ENCODE measurements at regions not wholly inside any gene's neighbourhood (a gene's known extent, or its start where the extent isn't known, plus 50 kb on each side); places are given as distances from the start of the nearest gene placed in this dataset.

GRCh38 chr9:134553061-134553891 lies 88.3 kb upstream of the COL5A1 start:
- intact Hi-C loops (cut with DNase I): no loop called here
- TF ChIP-seq CTCF (IDR thresholded peaks at IDR 0.05) (no peak), POLR2A (IDR thresholded peaks at IDR 0.05) (no peak)
- no peak for DNase-seq
- no peaks in the 10 kb centered on the region for H3K4me1 ChIP-seq (replicated peaks in 1 of 2)
- H3K27ac ChIP-seq: no peak overlapping the region
- no peak overlapping the region for H3K4me3 ChIP-seq
- 76 to 81% (median 77%) methylated on average over 17 to 26 of the region's 26 CpGs for WGBS, 4 donors
- no peaks in the 10 kb centered on the region for H3K36me3 ChIP-seq (replicated peaks in 1 of 2)
- H3K27me3 ChIP-seq: peaks cover 3% of the 10 kb centered on the region
- no peaks in the 10 kb centered on the region for H3K9me3 ChIP-seq (replicated peaks in 1 of 3)

GRCh38 chr9:134553996-134554372 lies 87.6 kb upstream of the COL5A1 start:
- Histone ChIP-seq H3K9me3 (replicated peaks in 1 of 3) (no peaks in the 10 kb centered on the region), H3K4me3 (no peak overlapping the region), H3K4me1 (replicated peaks in 1 of 2) (no peaks in the 10 kb centered on the region), H3K27me3 (peaks cover 3% of the 10 kb centered on the region), H3K27ac (no peak overlapping the region), H3K36me3 (replicated peaks in 1 of 2) (no peaks in the 10 kb centered on the region)
- TF ChIP-seq POLR2A (IDR thresholded peaks at IDR 0.05) (no peak), CTCF (IDR thresholded peaks at IDR 0.05) (no peak)
- WGBS, 4 donors: 76 to 86% (median 80%) methylated on average over 9 to 10 of the region's 10 CpGs
- no peak for DNase-seq
- intact Hi-C loops (cut with DNase I): no loop called here

GRCh38 chr9:134554373-134555093 lies 87.1 kb upstream of the COL5A1 start:
- H3K27me3 ChIP-seq: peaks cover 3% of the 10 kb centered on the region
- H3K4me3 ChIP-seq: no peak overlapping the region
- H3K27ac ChIP-seq: no peak overlapping the region
- H3K9me3 ChIP-seq (replicated peaks in 1 of 3): no peaks in the 10 kb centered on the region
- DNase-seq: no peak
- intact Hi-C loops (cut with DNase I): no loop called here
- TF ChIP-seq POLR2A (IDR thresholded peaks at IDR 0.05) (no peak), CTCF (IDR thresholded peaks at IDR 0.05) (no peak)
- WGBS, 4 donors: 60 to 79% (median 72%) methylated on average over 6 to 22 of the region's 22 CpGs
- no peaks in the 10 kb centered on the region for H3K36me3 ChIP-seq (replicated peaks in 1 of 2)
- no peaks in the 10 kb centered on the region for H3K4me1 ChIP-seq (replicated peaks in 1 of 2)

GRCh38 chr9:134555094-134555650 lies 86.4 kb upstream of the COL5A1 start:
- intact Hi-C loops (cut with DNase I): no loop called here
- no peak overlapping the region for H3K4me3 ChIP-seq
- no peak for DNase-seq
- H3K9me3 ChIP-seq (replicated peaks in 1 of 3): no peaks in the 10 kb centered on the region
- H3K27ac ChIP-seq: no peak overlapping the region
- WGBS, 4 donors: 78 to 94% (median 84%) methylated on average over 5 to 9 of the region's 9 CpGs
- no peaks in the 10 kb centered on the region for H3K36me3 ChIP-seq (replicated peaks in 1 of 2)
- TF ChIP-seq CTCF (IDR thresholded peaks at IDR 0.05) (no peak), POLR2A (IDR thresholded peaks at IDR 0.05) (no peak)
- peaks cover 3% of the 10 kb centered on the region for H3K27me3 ChIP-seq
- no peaks in the 10 kb centered on the region for H3K4me1 ChIP-seq (replicated peaks in 1 of 2)
